Hematopoietic multipotent progenitor cell treated with erythropoietin and hydrocortisone succinate and interleukin-3 and kit ligand, for 8 days (in vitro differentiated cells): ENCODE measurements at regions not wholly inside any gene's neighbourhood (a gene's known extent, or its start where the extent isn't known, plus 50 kb on each side); places are given as distances from the start of the nearest gene placed in this dataset.

ENCODE experiments used
- DNase-seq: peaks from one replicate; pipeline ENCODE4 v3.0.0-alpha.2; 2015

- DNase-seq, result no peak
Observed at GRCh38 chr7:113825832-113826231, 93.0 kb downstream of the PPP1R3A start.

- no peak for DNase-seq
Observed at GRCh38 chr7:113824117-113824823, 94.5 kb downstream of the PPP1R3A start.

- no peak for DNase-seq
Observed at GRCh38 chr7:113819474-113819873, 99.3 kb downstream of the PPP1R3A start.

DNA sequence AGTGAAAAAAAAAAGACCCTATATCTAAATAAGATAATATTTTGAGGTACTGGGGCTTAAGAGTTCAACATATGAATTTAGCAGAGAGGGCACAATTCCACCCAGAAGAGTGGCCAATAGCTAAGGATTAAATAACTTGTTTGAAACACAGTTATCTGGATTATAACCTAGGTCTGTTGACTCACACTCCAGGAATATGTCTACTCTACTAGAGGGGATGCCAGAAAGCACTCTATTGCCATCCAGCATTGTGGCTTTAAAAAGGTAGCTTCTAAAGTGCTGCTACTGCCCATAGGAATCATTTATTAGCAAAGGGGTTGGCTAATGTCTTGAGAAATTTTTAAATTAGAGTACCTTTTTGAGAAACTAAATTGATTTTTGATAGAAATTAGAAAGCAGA, 102.2 kb downstream of the PPP1R3A start:
- no peak for DNase-seq

GRCh38 chr7:113813471-113813870, 105.3 kb downstream of the PPP1R3A start:
- no peak for DNase-seq

DNA sequence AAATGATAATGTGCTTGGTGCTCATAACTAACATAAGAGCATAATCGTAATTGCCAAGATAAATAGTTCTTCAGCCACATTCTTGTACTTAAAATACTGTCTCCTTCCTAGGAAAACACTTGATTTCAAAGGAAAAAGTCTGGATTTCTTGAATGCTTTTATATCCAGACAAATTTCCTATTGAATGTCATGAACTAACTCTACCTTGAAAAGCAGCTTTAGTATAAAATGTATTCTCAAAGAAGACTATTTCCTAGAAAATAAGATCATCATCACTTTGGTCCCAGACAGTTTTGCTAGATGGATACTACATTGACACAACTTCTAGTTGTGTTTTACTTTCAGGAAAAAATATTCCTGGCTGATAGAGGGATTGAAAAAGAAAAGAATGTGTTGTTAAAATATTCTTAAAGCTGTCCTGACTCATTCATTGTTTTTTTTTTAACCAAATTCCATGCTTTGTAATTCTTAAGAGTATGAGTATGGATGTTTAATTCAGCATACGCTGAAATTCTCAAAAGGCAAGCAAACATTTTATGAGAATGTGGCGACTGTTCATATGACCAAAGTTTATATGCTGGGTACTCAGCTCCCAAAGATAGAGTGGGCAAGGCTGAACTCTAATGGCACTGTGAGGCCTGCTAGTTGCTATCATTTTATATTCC, 106.1 kb downstream of the PPP1R3A start:
- DNase-seq, result no peak

DNA sequence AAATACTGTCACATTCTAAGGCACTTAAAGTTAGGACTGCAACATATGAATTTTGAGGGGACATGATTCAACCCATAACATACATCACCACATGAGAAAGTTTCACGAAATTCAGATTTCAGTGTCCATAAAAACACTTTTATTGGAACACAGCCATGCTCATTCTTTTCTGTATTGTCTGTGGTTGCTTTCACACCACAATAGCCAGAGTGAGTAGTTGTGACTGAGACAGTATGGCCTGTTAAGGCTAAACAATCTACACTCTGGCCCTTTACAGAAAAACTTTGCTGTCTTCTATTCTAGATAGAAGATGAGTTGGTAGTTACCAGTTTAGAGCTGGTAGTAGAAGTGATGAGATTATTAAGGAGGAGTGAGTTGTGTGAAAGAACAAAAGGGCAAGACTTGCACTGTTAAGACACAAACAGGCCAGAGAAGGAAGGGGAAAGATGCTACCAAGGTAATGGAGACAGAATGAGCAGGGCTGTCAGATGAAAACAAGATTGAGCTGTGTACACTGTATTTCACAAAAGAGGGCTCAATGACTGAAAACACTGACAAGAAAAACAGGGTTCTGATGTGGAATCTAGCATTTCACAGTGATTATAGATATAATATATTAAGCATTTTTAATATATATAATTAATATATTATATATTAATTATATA, 108.6 kb downstream of the PPP1R3A start:
- no peak for DNase-seq

DNA sequence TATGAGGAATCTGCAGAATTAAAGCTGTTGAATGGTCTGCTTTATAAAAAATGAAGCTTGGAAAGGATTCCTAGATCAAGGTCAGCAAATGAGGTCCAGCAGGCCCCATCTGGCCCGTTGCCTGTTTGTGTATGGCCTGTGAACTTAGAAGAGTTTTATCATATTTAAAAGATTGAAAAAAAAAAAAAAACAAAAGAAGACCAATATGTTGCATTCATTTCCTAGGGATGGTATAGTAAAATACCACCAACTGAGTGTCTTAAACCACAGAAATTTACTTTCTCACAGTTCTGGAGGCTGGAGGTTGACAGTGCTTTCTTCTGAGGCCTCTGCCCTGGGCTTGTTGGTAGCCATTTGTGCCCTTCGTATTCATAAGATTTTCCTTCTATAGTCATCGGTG, 109.2 kb downstream of the PPP1R3A start:
- DNase-seq, result no peak

- DNase-seq, result no peak
Observed at GRCh38 chr7:113806633-113807327, 112.0 kb downstream of the PPP1R3A start.

DNA sequence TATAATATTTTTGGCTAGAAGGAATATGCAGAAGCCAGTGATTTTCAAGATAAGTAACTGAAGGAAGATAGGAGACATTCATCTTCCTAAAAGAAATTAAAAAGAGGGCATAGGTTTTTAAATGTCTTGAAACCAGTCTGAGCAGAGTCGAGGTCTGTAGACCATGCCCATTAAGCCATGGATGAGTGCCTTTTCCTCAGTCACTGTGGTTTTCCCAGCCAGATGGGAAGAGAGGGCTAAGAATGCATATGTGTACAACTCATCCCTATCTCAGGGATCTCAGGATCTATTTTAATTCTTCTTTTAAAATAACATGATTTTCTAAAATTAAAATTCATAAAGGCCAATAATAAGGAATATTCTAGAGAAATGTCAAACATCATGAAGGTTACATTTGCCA, 112.8 kb downstream of the PPP1R3A start:
- no peak for DNase-seq

GRCh38 chr7:113804475-113805095, 114.2 kb downstream of the PPP1R3A start:
- no peak for DNase-seq

- DNase-seq, result no peak
Observed at GRCh38 chr7:113801751-113802150, 117.1 kb downstream of the PPP1R3A start.

DNA sequence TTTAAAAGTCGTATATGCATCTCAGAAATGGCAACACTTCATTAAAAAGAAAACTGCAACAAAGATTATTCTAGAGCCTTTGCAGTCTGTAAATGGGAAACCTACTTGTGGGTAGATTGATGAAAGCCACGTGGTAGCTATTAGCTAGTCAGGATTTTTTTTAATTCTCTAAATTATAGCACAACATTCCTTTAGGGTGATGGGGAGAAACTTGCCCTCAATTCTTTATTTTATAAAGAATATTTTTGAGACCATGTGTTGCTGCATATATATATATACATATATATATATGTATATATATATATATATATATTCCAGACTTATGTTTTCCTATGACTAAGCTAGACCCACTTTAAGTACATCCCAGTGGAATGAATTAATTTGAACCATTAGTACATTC, 118.0 kb downstream of the PPP1R3A start:
- DNase-seq, result no peak

- no peak for DNase-seq
Observed at GRCh38 chr7:113799896-113800295, 118.9 kb downstream of the PPP1R3A start.

- no peak for DNase-seq
Observed at GRCh38 chr7:113797420-113798010, 121.3 kb downstream of the PPP1R3A start.

DNA sequence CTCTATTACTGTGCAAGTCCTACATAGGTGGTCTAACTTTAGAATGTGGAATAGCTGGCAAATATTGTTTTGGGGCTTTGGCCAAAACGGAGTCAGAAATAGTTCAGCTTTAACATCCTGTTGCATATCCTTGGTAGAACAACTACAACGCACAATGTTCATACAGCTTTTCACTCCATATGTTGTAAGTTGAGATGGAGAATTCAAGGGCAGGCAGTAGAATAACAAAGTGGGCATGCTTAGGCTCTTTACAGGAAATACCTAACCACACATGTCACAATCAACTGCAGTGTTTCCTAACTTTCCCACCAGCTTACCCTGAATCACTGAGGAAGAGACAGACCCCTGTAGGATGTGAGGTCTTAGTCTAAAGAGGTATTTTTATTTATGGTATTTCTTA, 122.3 kb downstream of the PPP1R3A start:
- no peak for DNase-seq

GRCh38 chr7:113794573-113794972, 124.2 kb downstream of the PPP1R3A start:
- no peak for DNase-seq

DNA sequence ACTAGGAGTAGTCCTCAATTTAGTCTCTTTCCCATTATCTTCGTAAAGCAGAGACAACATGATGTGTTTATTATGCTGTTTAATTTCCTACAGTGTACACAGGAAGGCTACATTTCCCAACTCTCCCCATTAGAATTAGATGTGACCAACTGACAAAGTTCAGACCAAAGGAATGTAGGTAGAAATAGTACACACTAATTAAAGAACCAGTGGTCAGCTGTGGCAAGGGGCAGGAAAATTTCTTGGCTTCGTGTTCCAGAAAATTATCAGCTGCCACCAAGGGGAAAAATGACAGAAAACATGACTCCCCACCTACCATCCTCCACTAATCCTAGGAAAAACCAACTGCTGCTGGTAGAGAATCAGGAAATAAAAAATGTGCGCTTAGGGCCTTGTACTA, 125.6 kb downstream of the PPP1R3A start:
- DNase-seq, result no peak

GRCh38 chr7:113790025-113790424, 128.8 kb downstream of the PPP1R3A start:
- no peak for DNase-seq

DNA sequence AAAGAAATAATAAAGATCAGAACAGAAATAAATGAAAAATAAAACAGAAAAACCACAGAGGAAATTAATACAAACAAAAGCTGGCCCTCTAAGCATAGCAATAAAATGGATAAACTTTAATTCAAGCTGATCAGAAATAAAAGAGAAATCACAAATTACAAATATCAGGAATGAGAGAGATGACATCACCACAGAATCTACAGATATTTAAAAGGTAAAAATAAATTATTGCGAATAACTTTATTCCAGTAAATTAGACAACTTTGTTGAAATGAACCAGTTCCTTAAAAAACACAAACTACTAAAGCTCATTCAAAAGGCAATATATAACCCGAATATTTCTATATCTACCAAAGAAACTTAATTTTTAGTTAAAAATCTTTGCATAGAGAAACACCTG, 131.7 kb downstream of the PPP1R3A start:
- DNase-seq, result no peak

GRCh38 chr7:113784956-113785355, 133.9 kb downstream of the PPP1R3A start:
- no peak for DNase-seq

- DNase-seq, result no peak
Observed at GRCh38 chr7:113784316-113784715, 134.5 kb downstream of the PPP1R3A start.

DNA sequence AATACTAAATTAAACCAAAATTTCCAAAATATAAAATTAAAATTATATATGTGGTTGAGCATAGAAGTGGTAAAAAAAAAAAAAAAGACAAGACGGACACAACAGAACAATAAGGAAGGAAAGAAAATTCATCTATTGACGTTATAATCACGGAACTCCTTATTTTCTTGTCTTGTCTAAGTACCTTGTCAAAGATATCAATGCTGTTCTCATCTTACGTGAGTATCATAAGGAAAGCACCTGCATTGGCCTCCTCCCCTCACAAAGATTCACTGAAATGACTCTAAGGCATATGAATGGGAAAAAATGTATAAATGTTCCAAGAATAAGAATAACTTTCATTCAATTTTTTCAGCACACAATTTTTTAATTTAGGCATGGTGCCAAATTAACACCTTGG, 135.4 kb downstream of the PPP1R3A start:
- DNase-seq, result no peak
